HCT116 (cell line): ENCODE measurements at regions not wholly inside any gene's neighbourhood (a gene's known extent, or its start where the extent isn't known, plus 50 kb on each side); places are given as distances from the start of the nearest gene placed in this dataset.

ENCODE experiments used
- ATAC-seq: fragments of 200-7000 bp; cut with Tn5 transposase; 2 replicates; pipeline ENCODE4 v1.9.1; 2020; ENCODE audit warnings: mild to moderate bottlenecking, moderate library complexity
- BruUV-seq: library from RNA; stranded (reverse); fragments of 400-500 nt; replicated peaks from 2 replicates; lab custom pipeline; 2021; lab: Mats Ljungman, UMichigan
- CTCF ChIA-PET: fragments of 300-600 bp; sonication (Branson Sonifier 250); formaldehyde crosslinking; loops from one replicate; lab custom pipeline; 2021; ENCODE audit warnings: antibody characterized with exemption; lab: Charles Lee
- POLR2A ChIA-PET: fragments of 300-600, 350-600 bp; sonication (Branson Sonifier 250); formaldehyde crosslinking; loops from one replicate; lab custom pipeline; 2021; ENCODE audit warnings: antibody characterized with exemption; lab: Charles Lee
- RAD21 ChIA-PET, 2 experiments: fragments of 300-600 bp; sonication (Branson Sonifier 250); formaldehyde crosslinking; loops; one replicate each; lab custom pipeline; 2023; ENCODE audit warnings: low total read pairs in 2 of 2; ENCODE audit not compliant: uncharacterized antibody in 2 of 2, unreplicated experiment in 2 of 2, low non-redundant PET in 1 of 2; lab: Charles Lee
- DNase-seq: peaks from one replicate; pipeline ENCODE4 v3.0.0-alpha.2; 2010; ENCODE audit warnings: low read depth, low spot score
- H2AFZ ChIP-seq: fragments of 200-600 bp; shearing (Covaris generic), sonication (generic); 2 replicates; pipeline ENCODE4 v1.6.1; 2017; ENCODE audit warnings: low read depth, mixed run types, mixed read lengths, antibody characterized with exemption, low read length; ENCODE audit not compliant: poor library complexity, severe bottlenecking
- H3K27ac ChIP-seq: 2 replicates; pipeline ENCODE4 v1.5.1; 2012; ENCODE audit warnings: low read depth, low read length
- H3K27me3 ChIP-seq: fragments of 200-600 bp; sonication (generic); 2 replicates; pipeline ENCODE4 v1.6.1; 2016; ENCODE audit warnings: mixed run types, low read length, mixed read lengths; ENCODE audit not compliant: insufficient read depth
- H3K36me3 ChIP-seq, 2 experiments: fragments of 200-500 bp in 1 of 2; fragments of 200-600 bp in 1 of 2; sonication (Bioruptor generic) in 1 of 2; sonication (generic) in 1 of 2; 2 replicates each; pipeline versions ENCODE4 v1.5.1 to v1.6.1; 2014 to 2016; ENCODE audit warnings: low read length in 2 of 2, inconsistent platforms in 1 of 2, mixed read lengths in 1 of 2, mixed run types in 1 of 2; ENCODE audit not compliant: insufficient read depth in 2 of 2, control insufficient read depth in 1 of 2
- H3K4me1 ChIP-seq, 2 experiments: fragments of 200-600 bp in 1 of 2; sonication (generic) in 1 of 2; 2 replicates each; pipeline versions ENCODE4 v1.5.1 to v1.6.1; 2012 to 2017; ENCODE audit warnings: low read length in 2 of 2, inconsistent platforms in 1 of 2, mild to moderate bottlenecking in 1 of 2, mixed read lengths in 1 of 2, mixed run types in 1 of 2, moderate library complexity in 1 of 2; ENCODE audit not compliant: insufficient read depth in 2 of 2, control insufficient read depth in 1 of 2
- H3K4me2 ChIP-seq: fragments of 200-600 bp; sonication (generic); 2 replicates; pipeline ENCODE4 v1.6.1; 2017; ENCODE audit warnings: mixed run types, low read length, mixed read lengths
- H3K4me3 ChIP-seq, 2 experiments: fragments of 200-600 bp in 1 of 2; sonication (generic) in 1 of 2; replicated peaks in 1 of 2; 2 replicates each; pipeline ENCODE4 v1.5.1; 2011 to 2016; ENCODE audit warnings: low read length in 2 of 2, control low read depth in 1 of 2, low read depth in 1 of 2, mild to moderate bottlenecking in 1 of 2, mixed read lengths in 1 of 2, mixed run types in 1 of 2
- H3K79me2 ChIP-seq: fragments of 200-600 bp; sonication (generic); 2 replicates; pipeline ENCODE4 v1.6.1; 2017; ENCODE audit warnings: mild to moderate bottlenecking, mixed run types, low read length, moderate library complexity, mixed read lengths; ENCODE audit not compliant: insufficient read depth
- H3K9ac ChIP-seq: fragments of 200-600 bp; sonication (generic); 2 replicates; pipeline ENCODE4 v1.6.1; 2016; ENCODE audit warnings: low read length, mixed read lengths
- H3K9me2 ChIP-seq: fragments of 200-600 bp; sonication (generic), shearing (Covaris generic); 2 replicates; pipeline ENCODE4 v1.6.1; 2017; ENCODE audit warnings: mixed run types, mild to moderate bottlenecking, moderate library complexity; ENCODE audit not compliant: insufficient read depth
- H3K9me3 ChIP-seq, 2 experiments: fragments of 200-500 bp in 1 of 2; fragments of 200-600 bp in 1 of 2; sonication (Bioruptor generic) in 1 of 2; sonication (generic) in 1 of 2; 2 replicates each; pipeline ENCODE4 v1.6.1; 2014 to 2017; ENCODE audit warnings: low read length in 2 of 2, mixed read lengths in 2 of 2, inconsistent platforms in 1 of 2, low read depth in 1 of 2, mild to moderate bottlenecking in 1 of 2, mixed run types in 1 of 2, moderate library complexity in 1 of 2; ENCODE audit not compliant: control insufficient read depth in 1 of 2, insufficient read depth in 1 of 2
- H4K20me1 ChIP-seq: fragments of 200-600 bp; sonication (generic), shearing (Covaris generic); 2 replicates; pipeline ENCODE4 v1.6.1; 2017; ENCODE audit warnings: mixed run types, mild to moderate bottlenecking, moderate library complexity; ENCODE audit not compliant: insufficient read depth
- ATF3 ChIP-seq: IDR thresholded peaks from 2 replicates; pipeline ENCODE4 v1.6.1; 2012
- CEBPB ChIP-seq: IDR thresholded peaks from 2 replicates; pipeline ENCODE4 v1.6.1; 2012; ENCODE audit warnings: low read depth
- ELF1 ChIP-seq: IDR thresholded peaks from 2 replicates; pipeline ENCODE4 v1.6.1; 2012; ENCODE audit warnings: low read depth, borderline replicate concordance
- MAX ChIP-seq: IDR thresholded peaks from 2 replicates; pipeline ENCODE4 v1.6.1; 2012
- POLR2A ChIP-seq: IDR thresholded peaks from 2 replicates; pipeline ENCODE4 v1.7.0; 2011; ENCODE audit warnings: borderline replicate concordance; ENCODE audit not compliant: insufficient read depth, insufficient read length; ENCODE audit errors: extremely low read depth
- POLR2AphosphoS5 ChIP-seq: IDR thresholded peaks from 2 replicates; pipeline ENCODE4 v1.6.1; 2011; ENCODE audit warnings: mild to moderate bottlenecking, low read depth, low read length, moderate library complexity
- RAD21 ChIP-seq: IDR thresholded peaks from 2 replicates; pipeline ENCODE4 v1.6.1; 2012; ENCODE audit warnings: low read depth, mild to moderate bottlenecking
- SIN3A ChIP-seq: IDR thresholded peaks from 2 replicates; pipeline ENCODE4 v1.6.1; 2012; ENCODE audit warnings: low read depth
- SRF ChIP-seq: IDR thresholded peaks from 2 replicates; pipeline ENCODE4 v1.6.1; 2012; ENCODE audit warnings: low read depth
- YY1 ChIP-seq: IDR thresholded peaks from 2 replicates; pipeline ENCODE4 v1.6.1; 2011; ENCODE audit warnings: low read length, low read depth, moderate library complexity, mild to moderate bottlenecking; ENCODE audit not compliant: insufficient replicate concordance; ENCODE audit errors: extremely low read depth
- ZBTB33 ChIP-seq: IDR thresholded peaks from 2 replicates; pipeline ENCODE4 v1.6.1; 2011; ENCODE audit warnings: mild to moderate bottlenecking, low read length, moderate library complexity; ENCODE audit not compliant: insufficient replicate concordance; ENCODE audit errors: extremely low read depth
- ZFX ChIP-seq: fragments of 450-650 bp; IDR thresholded peaks from 2 replicates; pipeline ENCODE4 v1.6.1; 2017
- ZNF274 ChIP-seq: fragments of 200-500 bp; sonication (Bioruptor generic); IDR thresholded peaks from 2 replicates; pipeline ENCODE4 v1.6.1; 2014; ENCODE audit warnings: mild to moderate bottlenecking, low read depth, low read length, inconsistent platforms
- intact Hi-C: fragments of 100-400 bp; cut with micrococcal nuclease; formaldehyde crosslinking; loops from 2 replicates; pipeline ENCODE4 v1.10.0; 2022

GRCh38 chr7:118606602-118607001, 382.1 kb downstream of the ANKRD7 start:
- no peak overlapping the region for H3K4me2 ChIP-seq
- no peak for DNase-seq
- no peak overlapping the region for H3K9ac ChIP-seq
- TF ChIP-seq YY1 (no peak), ZBTB33 (no peak), ZFX (no peak), CEBPB (no peak), ELF1 (no peak), POLR2AphosphoS5 (no peak), ZNF274 (no peak), POLR2A (no peak), MAX (no peak), SRF (no peak), ATF3 (no peak), RAD21 (no peak), SIN3A (no peak)
- TF ChIP-seq, all 23 proteins: peak for 0
- H3K27ac ChIP-seq = no peak overlapping the region
- no peak for ATAC-seq
- no peak overlapping the region for H2AFZ ChIP-seq
- H3K79me2 ChIP-seq = no peaks in the 10 kb centered on the region
- peaks cover 3% of the 10 kb centered on the region; the same call in 1 of the 2 replicates for H3K9me2 ChIP-seq
- H4K20me1 ChIP-seq = no peaks in the 10 kb centered on the region
- no peaks in the 10 kb centered on the region for H3K4me1 ChIP-seq
- H3K27me3 ChIP-seq = no peaks in the 10 kb centered on the region
- POLR2A ChIA-PET = no interaction called here
- RAD21 ChIA-PET = no interaction called here
- BruUV-seq = no TSS peak
- no peak overlapping the region for H3K4me3 ChIP-seq
- no peaks in the 10 kb centered on the region for H3K9me3 ChIP-seq
- no peaks in the 10 kb centered on the region for H3K36me3 ChIP-seq
- CTCF ChIA-PET = no interaction called here
- intact Hi-C loops = no loop called here
